ENCODE measurements at regions not wholly inside any gene's neighbourhood (a gene's known extent, or its start where the extent isn't known, plus 50 kb on each side); places are given as distances from the start of the nearest gene placed in this dataset.

DNA sequence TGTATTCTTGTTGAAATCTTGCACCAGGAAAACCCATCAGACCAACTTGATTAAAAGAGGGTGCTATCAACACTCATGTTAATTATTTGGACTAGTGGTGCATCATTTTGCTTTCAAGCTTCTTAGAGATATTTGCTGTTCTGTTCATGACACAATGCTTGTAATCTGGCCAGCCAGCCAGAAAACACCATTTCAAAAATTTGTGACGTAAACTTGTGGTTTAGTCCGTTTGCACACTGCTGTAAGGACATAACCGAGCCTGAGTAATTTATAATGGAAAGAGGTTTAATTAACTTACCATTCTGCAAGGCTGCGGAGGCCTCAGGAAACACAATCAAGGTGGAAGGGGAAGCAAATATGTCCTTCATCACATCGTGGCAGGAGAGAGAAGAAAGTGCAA is 374.3 kb upstream of the TGFBR2 start:
- H3K4me1 ChIP-seq (ENCODE audit: control insufficient read depth, insufficient read depth, low read length), result peaks cover 7% of the 10 kb centered on the region
- Mint-ChIP-seq H3K27me3 (ENCODE audit: insufficient read depth) (peaks cover 6% of the 10 kb centered on the region), H3K27ac (no peak overlapping the region), H3K4me1 (peaks cover 21% of the 10 kb centered on the region), H3K36me3 (ENCODE audit: low read depth) (no peaks in the 10 kb centered on the region), H3K4me3 (no peak overlapping the region), H3K9me3 (no peaks in the 10 kb centered on the region)
- 87 to 89% methylated on average over 2 to 5 of the region's 5 CpGs for WGBS, 2 experiments (ENCODE audit: insufficient coverage in 1 of 2, insufficient read length in 1 of 2)
- no peak for DNase-seq
- H3K36me3 ChIP-seq (ENCODE audit: control insufficient read depth, insufficient read depth, low read length), result no peaks in the 10 kb centered on the region
- no peak overlapping the region for H3K4me3 ChIP-seq (ENCODE audit: low read length)
- no peak overlapping the region for H3K27ac ChIP-seq (ENCODE audit: low read depth, low read length)
- H3K9me3 ChIP-seq (ENCODE audit: control insufficient read depth, low read length), result no peaks in the 10 kb centered on the region
- no peak overlapping the region for H3K9ac ChIP-seq (ENCODE audit: extremely low read depth, low read length, poor library complexity, severe bottlenecking)
- H3K27me3 ChIP-seq (ENCODE audit: control insufficient read depth, insufficient read depth, low read length, poor library complexity, severe bottlenecking), result no peaks in the 10 kb centered on the region
- TF ChIP-seq, protein P1, sequence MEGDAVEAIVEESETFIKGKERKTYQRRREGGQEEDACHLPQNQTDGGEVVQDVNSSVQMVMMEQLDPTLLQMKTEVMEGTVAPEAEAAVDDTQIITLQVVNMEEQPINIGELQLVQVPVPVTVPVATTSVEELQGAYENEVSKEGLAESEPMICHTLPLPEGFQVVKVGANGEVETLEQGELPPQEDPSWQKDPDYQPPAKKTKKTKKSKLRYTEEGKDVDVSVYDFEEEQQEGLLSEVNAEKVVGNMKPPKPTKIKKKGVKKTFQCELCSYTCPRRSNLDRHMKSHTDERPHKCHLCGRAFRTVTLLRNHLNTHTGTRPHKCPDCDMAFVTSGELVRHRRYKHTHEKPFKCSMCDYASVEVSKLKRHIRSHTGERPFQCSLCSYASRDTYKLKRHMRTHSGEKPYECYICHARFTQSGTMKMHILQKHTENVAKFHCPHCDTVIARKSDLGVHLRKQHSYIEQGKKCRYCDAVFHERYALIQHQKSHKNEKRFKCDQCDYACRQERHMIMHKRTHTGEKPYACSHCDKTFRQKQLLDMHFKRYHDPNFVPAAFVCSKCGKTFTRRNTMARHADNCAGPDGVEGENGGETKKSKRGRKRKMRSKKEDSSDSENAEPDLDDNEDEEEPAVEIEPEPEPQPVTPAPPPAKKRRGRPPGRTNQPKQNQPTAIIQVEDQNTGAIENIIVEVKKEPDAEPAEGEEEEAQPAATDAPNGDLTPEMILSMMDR (conservative IDR thresholded peaks at IDR 0.05), result no peak

DNA sequence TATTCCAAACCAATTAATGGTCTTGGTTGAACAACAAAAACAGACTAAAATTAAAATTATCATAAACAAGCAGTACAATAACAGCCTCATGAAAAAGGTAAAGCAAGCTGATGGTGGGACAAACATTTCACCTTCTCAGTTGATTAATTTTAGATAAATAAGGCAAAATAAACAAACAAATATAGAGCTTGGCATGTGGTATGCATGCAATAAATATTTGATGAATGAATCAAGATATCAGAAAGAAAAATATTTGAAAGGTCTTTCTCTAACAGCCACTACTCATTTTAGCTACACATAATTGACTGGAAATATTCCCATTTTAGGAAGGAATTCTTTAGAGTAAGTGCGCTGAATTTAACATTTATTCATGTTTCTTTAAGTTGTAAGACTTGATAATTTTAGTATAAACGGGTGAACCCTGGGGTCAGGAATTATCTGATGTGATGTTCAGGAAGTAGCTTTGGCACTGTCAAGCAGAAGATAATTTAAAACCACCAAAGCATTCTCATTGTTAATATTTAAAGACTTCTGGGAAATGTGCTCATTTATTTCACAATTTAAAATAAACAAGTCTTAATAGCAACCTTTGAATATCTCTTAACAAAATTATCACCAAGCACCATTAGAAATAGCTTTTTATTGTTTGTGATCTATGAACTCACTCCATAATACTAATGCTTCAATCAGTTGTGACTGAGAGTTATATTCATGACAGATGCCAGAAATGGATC is 372.3 kb upstream of the TGFBR2 start:
- no peaks in the 10 kb centered on the region for H3K9me3 ChIP-seq (ENCODE audit: control insufficient read depth, low read length)
- Mint-ChIP-seq H3K36me3 (ENCODE audit: low read depth) (no peaks in the 10 kb centered on the region), H3K9me3 (no peaks in the 10 kb centered on the region), H3K27me3 (ENCODE audit: insufficient read depth) (peaks cover 6% of the 10 kb centered on the region), H3K4me1 (peaks cover 21% of the 10 kb centered on the region), H3K4me3 (no peak overlapping the region), H3K27ac (no peak overlapping the region)
- H3K9ac ChIP-seq (ENCODE audit: extremely low read depth, low read length, poor library complexity, severe bottlenecking), result no peak overlapping the region
- peaks cover 7% of the 10 kb centered on the region for H3K4me1 ChIP-seq (ENCODE audit: control insufficient read depth, insufficient read depth, low read length)
- 97% methylated on average over 2 of the region's 2 CpGs; no CpG with 5 or more reads in 1 of the 2 experiments for WGBS, 2 experiments (ENCODE audit: insufficient coverage in 1 of 2, insufficient read length in 1 of 2)
- TF ChIP-seq, protein P1 (conservative IDR thresholded peaks at IDR 0.05), result no peak
- no peak for DNase-seq
- no peak overlapping the region for H3K4me3 ChIP-seq (ENCODE audit: low read length)
- no peaks in the 10 kb centered on the region for H3K36me3 ChIP-seq (ENCODE audit: control insufficient read depth, insufficient read depth, low read length)
- H3K27ac ChIP-seq (ENCODE audit: low read depth, low read length), result no peak overlapping the region
- H3K27me3 ChIP-seq (ENCODE audit: control insufficient read depth, insufficient read depth, low read length, poor library complexity, severe bottlenecking), result no peaks in the 10 kb centered on the region

DNA sequence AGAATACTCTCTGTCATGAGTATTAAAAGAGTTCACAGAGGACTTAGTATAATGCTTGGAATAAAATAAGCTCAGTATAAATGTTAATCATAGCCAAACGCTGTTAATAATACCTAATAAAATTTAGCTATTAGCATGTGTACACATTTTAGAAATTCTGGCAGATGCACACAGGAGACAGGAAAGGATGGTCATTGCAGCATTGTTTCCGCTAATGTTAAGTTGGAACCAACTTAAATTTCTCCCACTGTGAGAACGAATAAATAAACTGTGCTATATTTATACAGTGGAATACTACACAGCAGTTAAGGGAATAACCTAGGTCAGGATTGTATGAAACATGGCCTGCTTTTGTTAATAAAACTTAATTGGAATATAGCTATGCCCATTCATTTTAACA is 370.4 kb upstream of the TGFBR2 start:
- no peaks in the 10 kb centered on the region for H3K9me3 Mint-ChIP-seq
- H3K36me3 Mint-ChIP-seq (ENCODE audit: low read depth), result no peaks in the 10 kb centered on the region
- no peak overlapping the region for H3K27ac ChIP-seq (ENCODE audit: low read depth, low read length)
- no peaks in the 10 kb centered on the region for H3K36me3 ChIP-seq (ENCODE audit: control insufficient read depth, insufficient read depth, low read length)
- peaks cover 20% of the 10 kb centered on the region for H3K4me1 Mint-ChIP-seq
- no peak overlapping the region for H3K4me3 ChIP-seq (ENCODE audit: low read length)
- peaks cover 2% of the 10 kb centered on the region for H3K27me3 Mint-ChIP-seq (ENCODE audit: insufficient read depth)
- H3K4me1 ChIP-seq (ENCODE audit: control insufficient read depth, insufficient read depth, low read length), result peaks cover 7% of the 10 kb centered on the region
- H3K9me3 ChIP-seq (ENCODE audit: control insufficient read depth, low read length), result no peaks in the 10 kb centered on the region
- H3K27ac Mint-ChIP-seq, result no peak overlapping the region
- 96 to 100% methylated on average over 1 to 2 of the region's 3 CpGs for WGBS, 2 experiments (ENCODE audit: insufficient coverage in 1 of 2, insufficient read length in 1 of 2)
- no peak overlapping the region for H3K4me3 Mint-ChIP-seq
- TF ChIP-seq, protein P1 (conservative IDR thresholded peaks at IDR 0.05), result no peak
- H3K9ac ChIP-seq (ENCODE audit: extremely low read depth, low read length, poor library complexity, severe bottlenecking), result no peak overlapping the region
- DNase-seq, result no peak
- H3K27me3 ChIP-seq (ENCODE audit: control insufficient read depth, insufficient read depth, low read length, poor library complexity, severe bottlenecking), result no peaks in the 10 kb centered on the region

All from endodermal cell (in vitro differentiated cells).